Kidney (tissue), 13 donors: ENCODE measurements at regions not wholly inside any gene's neighbourhood (a gene's known extent, or its start where the extent isn't known, plus 50 kb on each side); places are given as distances from the start of the nearest gene placed in this dataset.

Source experiments
- DNase-seq, 5 donors: peaks; one replicate each; pipeline ENCODE4 v3.0.0-alpha.2; 2013 to 2020
- FAIRE-seq: peaks from 2 replicates; lab custom pipeline; 2012; peaks lifted over from hg19 to GRCh38; lab: Jason Lieb, UNC
- H3K27ac ChIP-seq, 2 donors: one replicate each; pipeline ENCODE4 v1.7.0; 2013; ENCODE audit warnings: low read depth in 2 of 2, low read length in 2 of 2, inconsistent platforms in 1 of 2
- H3K27me3 ChIP-seq: one replicate; pipeline ENCODE4 v1.7.1; 2013; ENCODE audit warnings: low read length, inconsistent platforms; ENCODE audit not compliant: control insufficient read depth, insufficient read depth
- H3K36me3 ChIP-seq, 3 donors: one replicate each; pipeline versions ENCODE4 v1.7.0 to v1.7.1; 2013; ENCODE audit warnings: low read length in 3 of 3, control low read depth in 1 of 3, inconsistent platforms in 1 of 3; ENCODE audit not compliant: insufficient read depth in 3 of 3, control insufficient read depth in 2 of 3
- H3K4me1 ChIP-seq, 3 donors: one replicate each; pipeline versions ENCODE4 v1.7.0 to v1.7.1; 2013; ENCODE audit warnings: low read length in 3 of 3, inconsistent platforms in 1 of 3, low read depth in 1 of 3; ENCODE audit not compliant: control insufficient read depth in 2 of 3, insufficient read depth in 2 of 3
- H3K4me3 ChIP-seq, 3 donors: one replicate each; pipeline versions ENCODE4 v1.7.0 to v1.8.1; 2013; ENCODE audit warnings: low read length in 3 of 3, control low read depth in 1 of 3, inconsistent platforms in 1 of 3
- H3K9ac ChIP-seq, 3 donors: one replicate each; pipeline versions ENCODE4 v1.7.0 to v1.7.1; 2013; ENCODE audit warnings: low read length in 3 of 3, control low read depth in 1 of 3, inconsistent platforms in 1 of 3
- H3K9me3 ChIP-seq, 3 donors: one replicate each; pipeline versions ENCODE4 v1.7.0 to v1.7.1; 2013; ENCODE audit warnings: low read length in 3 of 3, control low read depth in 1 of 3, inconsistent platforms in 1 of 3; ENCODE audit not compliant: control insufficient read depth in 2 of 3, insufficient read depth in 1 of 3
- CTCF ChIP-seq: IDR thresholded peaks from 3 replicates; pipeline ENCODE4 v1.5.1; 2012; ENCODE audit warnings: mild to moderate bottlenecking, moderate library complexity, borderline replicate concordance; ENCODE audit not compliant: insufficient read depth; ENCODE audit errors: extremely low read depth
- intact Hi-C: fragments of 100-400 bp; cut with DNase I; formaldehyde crosslinking; loops from one replicate; pipeline ENCODE4 v1.11.1; 2022
- donor health status: control.
- donor health status: control.
- donor health status: control.
- donor health status: control.
- donor health status: control.
- donor health status: DM: yes; HTN: yes; CAD: no.
- donor health status: Normal renal cell carcinoma (clear cell type).

GRCh38 chr5:110086658-110087388, 397.1 kb downstream of the MAN2A1 start:
- Histone ChIP-seq H3K9me3 (no peaks in the 10 kb centered on the region), H3K27me3 (no peaks in the 10 kb centered on the region), H3K27ac (no peak overlapping the region), H3K4me3 (no peak overlapping the region), H3K4me1 (no peaks in the 10 kb centered on the region), H3K36me3 (no peaks in the 10 kb centered on the region), H3K9ac (no peak overlapping the region)
- FAIRE-seq (no peak), DNase-seq (no peak)
- TF ChIP-seq CTCF = no peak
- intact Hi-C loops = no loop called here

GRCh38 chr5:110087829-110088228, 398.1 kb downstream of the MAN2A1 start:
- Histone ChIP-seq H3K36me3 (no peaks in the 10 kb centered on the region), H3K4me1 (no peaks in the 10 kb centered on the region), H3K9ac (no peak overlapping the region), H3K27ac (no peak overlapping the region), H3K27me3 (no peaks in the 10 kb centered on the region), H3K4me3 (no peak overlapping the region), H3K9me3 (no peaks in the 10 kb centered on the region)
- intact Hi-C loops = no loop called here
- DNase-seq (no peak), FAIRE-seq (no peak)
- no peak for TF ChIP-seq CTCF

- Histone ChIP-seq H3K4me3 (no peak overlapping the region), H3K36me3 (no peaks in the 10 kb centered on the region), H3K4me1 (no peaks in the 10 kb centered on the region), H3K27me3 (no peaks in the 10 kb centered on the region), H3K9me3 (no peaks in the 10 kb centered on the region), H3K9ac (no peak overlapping the region), H3K27ac (no peak overlapping the region)
- TF ChIP-seq CTCF = no peak
- intact Hi-C loops = no loop called here
- FAIRE-seq = no peak
- DNase-seq = no peak
These were observed 399.1 kb downstream of the MAN2A1 start for GRCh38 chr5:110088676-110089436.
